ENCODE measurements at regions not wholly inside any gene's neighbourhood (a gene's known extent, or its start where the extent isn't known, plus 50 kb on each side); places are given as distances from the start of the nearest gene placed in this dataset.

- TF ChIP-seq CTCF (IDR thresholded peaks at IDR 0.05): no peak
- TF ChIP-seq POLR2A (IDR thresholded peaks at IDR 0.05): no peak
Observed at GRCh38 chr13:68666774-68667397, 1436.8 kb upstream of the PCDH9 start.
